HG03558 (cell line): ENCODE measurements at regions not wholly inside any gene's neighbourhood (a gene's known extent, or its start where the extent isn't known, plus 50 kb on each side); places are given as distances from the start of the nearest gene placed in this dataset.

Experiments
- ATAC-seq: cut with Tn5 transposase; IDR thresholded peaks from one replicate; pipeline ENCODE4 v1.9.1; 2021; ENCODE audit warnings: moderate number of reproducible peaks; ENCODE audit not compliant: unreplicated experiment; ENCODE audit errors: extremely low read depth

- ATAC-seq: no peak
Observed at GRCh38 chr9:38233796-38234355, 158.6 kb upstream of the ALDH1B1 start.

GRCh38 chr9:38233343-38233742 is 159.2 kb upstream of the ALDH1B1 start:
- no peak for ATAC-seq

- ATAC-seq: no peak
Observed at GRCh38 chr9:38232895-38233294, 159.6 kb upstream of the ALDH1B1 start.

GRCh38 chr9:38229504-38230155 is 160.6 kb upstream of the SHB start:
- ATAC-seq: no peak

GRCh38 chr9:38229104-38229500 is 160.1 kb upstream of the SHB start:
- ATAC-seq: no peak

GRCh38 chr9:38228331-38229103 is 159.5 kb upstream of the SHB start:
- ATAC-seq: no peak

GRCh38 chr9:38227656-38228055 is 158.6 kb upstream of the SHB start:
- ATAC-seq: no peak

GRCh38 chr9:38227061-38227540 is 158.1 kb upstream of the SHB start:
- no peak for ATAC-seq

GRCh38 chr9:38226491-38226951 is 157.5 kb upstream of the SHB start:
- no peak for ATAC-seq

GRCh38 chr9:38224941-38225340 is 155.9 kb upstream of the SHB start:
- ATAC-seq: no peak

GRCh38 chr9:38216572-38216971 is 147.5 kb upstream of the SHB start:
- ATAC-seq: no peak

- ATAC-seq: no peak
Observed at GRCh38 chr9:38215465-38215864, 146.4 kb upstream of the SHB start.

- no peak for ATAC-seq
Observed at GRCh38 chr9:38214432-38214831, 145.4 kb upstream of the SHB start.

- no peak for ATAC-seq
Observed at GRCh38 chr9:38213631-38214299, 144.7 kb upstream of the SHB start.

- no peak for ATAC-seq
Observed at GRCh38 chr9:38212016-38212415, 143.0 kb upstream of the SHB start.

- ATAC-seq: no peak
Observed at GRCh38 chr9:38211002-38211401, 142.0 kb upstream of the SHB start.

GRCh38 chr9:38208206-38208901 is 139.3 kb upstream of the SHB start:
- ATAC-seq: no peak

- ATAC-seq: no peak
Observed at GRCh38 chr9:38207247-38207778, 138.3 kb upstream of the SHB start.

- no peak for ATAC-seq
Observed at GRCh38 chr9:38205279-38205678, 136.3 kb upstream of the SHB start.

GRCh38 chr9:38202336-38202938 is 133.4 kb upstream of the SHB start:
- ATAC-seq: no peak
